GM19455 (cell line): ENCODE measurements at regions not wholly inside any gene's neighbourhood (a gene's known extent, or its start where the extent isn't known, plus 50 kb on each side); places are given as distances from the start of the nearest gene placed in this dataset.

Source experiments
- ATAC-seq: cut with Tn5 transposase; IDR thresholded peaks from one replicate; pipeline ENCODE4 v1.9.1; 2021; ENCODE audit not compliant: unreplicated experiment

DNA sequence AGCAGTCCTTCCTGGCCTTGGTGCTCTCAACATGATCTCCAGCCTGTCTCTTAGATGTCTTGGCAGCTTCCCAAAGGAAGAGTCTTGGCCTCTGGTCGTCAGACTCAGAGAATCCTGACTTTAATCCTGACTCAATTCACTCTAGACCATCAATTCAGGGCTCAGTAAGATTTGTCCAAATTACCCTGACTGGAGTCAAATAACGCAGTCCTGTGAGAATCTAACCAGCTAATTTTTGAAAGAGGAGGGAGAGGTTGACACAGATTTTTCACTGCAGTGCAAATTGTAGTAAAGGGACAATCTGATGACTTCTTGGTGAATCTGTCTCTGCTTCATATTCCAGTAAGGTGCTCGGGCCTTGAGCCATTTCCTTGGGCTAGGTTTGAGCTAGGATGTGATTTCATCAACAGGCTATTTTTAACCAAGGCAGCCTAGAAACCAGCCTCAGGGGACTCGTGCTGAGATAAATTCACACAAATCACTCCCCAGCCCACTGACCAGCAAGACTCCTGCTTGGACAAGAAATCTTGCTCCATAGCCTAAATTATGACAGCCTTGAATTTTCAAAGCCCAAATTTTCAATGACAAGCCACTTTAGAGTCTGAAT, 257.4 kb downstream of the ENC1 start:
- no peak for ATAC-seq

DNA sequence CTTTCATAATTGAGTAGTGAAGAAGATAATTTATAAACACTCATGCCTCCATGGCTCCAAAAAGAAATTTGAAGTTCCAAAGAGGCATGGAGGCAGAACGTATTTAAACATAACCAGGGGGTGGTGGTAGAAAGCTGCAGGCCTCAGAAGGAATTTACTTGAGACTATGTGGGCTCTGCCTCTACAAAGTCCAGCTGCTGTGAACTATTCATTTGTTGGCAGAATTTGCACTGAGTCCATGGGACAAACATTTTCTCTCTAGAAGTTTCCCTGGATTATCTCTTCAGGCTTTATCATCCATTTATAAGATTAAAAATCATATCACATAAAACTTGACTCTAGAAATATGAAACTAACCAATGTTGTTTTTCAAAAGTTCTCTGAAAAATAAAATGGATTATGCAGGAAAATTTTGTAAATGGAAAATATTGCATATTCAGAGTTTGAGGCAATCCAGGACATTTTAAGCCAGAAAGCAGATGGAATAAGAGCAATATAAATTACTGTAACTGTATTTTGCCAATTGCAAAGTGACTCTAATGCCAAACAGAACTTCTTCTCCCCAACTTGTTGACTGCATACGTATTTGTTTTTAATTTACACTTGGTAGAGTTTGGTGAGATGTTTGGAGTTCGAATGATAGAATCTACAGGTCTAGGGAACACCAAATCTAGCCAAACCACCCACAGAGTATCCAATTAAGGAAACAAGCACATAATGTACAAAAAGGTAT, 258.2 kb downstream of the ENC1 start:
- ATAC-seq = no peak

DNA sequence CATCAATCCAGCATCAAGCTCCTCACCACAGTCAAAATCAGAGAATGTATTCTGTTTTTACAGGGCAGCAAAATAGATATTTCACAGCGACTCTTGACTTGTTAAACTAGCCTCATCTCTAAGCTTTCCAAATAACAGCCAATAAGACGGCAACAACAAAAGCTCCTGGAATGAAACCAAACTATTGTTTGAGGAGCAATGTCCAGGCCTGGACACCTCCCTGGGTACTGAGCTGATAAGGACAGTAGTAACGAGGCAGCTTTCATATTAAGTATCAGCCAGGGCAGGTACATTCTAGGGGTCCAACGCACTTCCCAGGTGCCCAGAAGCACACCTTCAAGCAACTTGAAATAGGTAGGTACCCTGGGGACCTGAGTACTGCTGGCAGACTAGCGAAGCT, 260.3 kb downstream of the ENC1 start:
- no peak for ATAC-seq

DNA sequence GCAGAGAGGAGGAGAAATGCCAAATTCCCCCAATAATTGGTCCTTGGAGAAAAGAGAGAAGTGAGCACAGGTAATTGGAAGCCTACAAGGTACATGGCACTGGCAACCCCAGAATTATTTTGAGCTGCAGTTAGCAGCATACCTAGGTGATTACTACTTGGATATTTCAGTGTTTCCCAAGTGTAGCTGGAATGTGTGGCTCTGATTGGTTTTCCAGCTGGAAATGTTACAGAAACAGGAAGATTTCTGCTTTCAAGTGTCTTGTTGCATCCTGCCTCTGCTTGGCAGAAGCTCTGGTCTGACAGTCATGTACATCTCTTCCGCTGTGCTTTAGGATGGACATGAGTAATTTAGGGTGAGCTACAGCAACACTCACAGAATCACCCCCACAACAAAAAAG, 262.1 kb downstream of the ENC1 start:
- no peak for ATAC-seq

DNA sequence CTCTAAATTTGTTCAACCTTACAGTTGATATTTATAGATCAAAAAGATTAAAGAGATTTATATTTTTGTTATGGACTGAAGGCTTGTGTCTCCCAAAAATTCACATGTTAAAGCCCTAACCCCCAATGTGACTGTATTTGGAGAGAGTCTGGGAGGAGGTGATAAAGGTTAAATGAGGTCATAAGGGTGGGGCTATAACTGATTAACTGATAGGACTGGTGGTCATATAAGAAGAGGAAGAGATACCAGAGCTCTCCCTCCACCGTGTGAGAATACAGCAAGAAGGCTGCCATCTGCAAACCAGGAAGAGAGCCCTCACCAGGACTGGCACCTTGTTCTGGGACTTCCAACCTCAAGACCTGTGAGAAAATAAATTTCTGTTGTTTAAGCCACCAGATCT, 264.3 kb downstream of the ENC1 start:
- ATAC-seq = no peak

DNA sequence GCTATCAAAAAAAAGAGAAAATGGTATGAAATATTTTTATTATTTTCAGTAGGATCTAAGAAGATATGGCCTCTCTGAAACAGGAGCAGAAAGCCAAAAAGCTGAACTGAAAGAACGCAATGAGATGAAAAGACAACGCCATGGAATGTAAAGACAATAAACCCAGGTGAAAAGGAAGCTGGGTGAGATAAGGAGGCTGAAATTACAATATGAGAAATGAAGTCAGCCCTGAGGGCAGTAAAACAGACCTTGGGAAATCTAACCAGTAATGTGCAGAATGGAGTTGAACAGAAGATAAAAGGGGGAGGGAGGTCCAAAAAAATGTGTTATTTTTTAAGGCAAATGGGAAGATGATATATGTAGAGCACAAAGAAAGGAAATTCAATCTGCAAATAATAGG, 265.3 kb downstream of the ENC1 start:
- no peak for ATAC-seq

DNA sequence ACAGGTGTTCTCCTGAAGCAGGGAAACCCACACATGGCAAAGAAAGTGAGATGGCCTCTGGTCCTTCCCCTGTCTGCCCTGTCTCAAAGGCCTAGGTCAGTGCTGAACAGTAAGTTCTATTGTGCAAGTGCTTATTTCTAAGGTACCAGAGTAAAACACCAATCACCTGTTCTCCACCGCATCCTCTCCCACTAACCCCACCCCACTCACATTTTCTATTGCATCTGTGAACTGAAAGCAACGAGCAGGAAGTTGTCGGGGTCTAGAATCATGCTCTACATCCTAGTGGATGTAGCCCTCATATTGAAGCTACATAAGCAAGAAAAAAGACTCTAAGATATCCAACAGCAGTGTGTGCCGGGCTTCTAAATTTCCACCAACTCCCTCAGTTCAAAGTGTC, 265.9 kb downstream of the ENC1 start:
- no peak for ATAC-seq

DNA sequence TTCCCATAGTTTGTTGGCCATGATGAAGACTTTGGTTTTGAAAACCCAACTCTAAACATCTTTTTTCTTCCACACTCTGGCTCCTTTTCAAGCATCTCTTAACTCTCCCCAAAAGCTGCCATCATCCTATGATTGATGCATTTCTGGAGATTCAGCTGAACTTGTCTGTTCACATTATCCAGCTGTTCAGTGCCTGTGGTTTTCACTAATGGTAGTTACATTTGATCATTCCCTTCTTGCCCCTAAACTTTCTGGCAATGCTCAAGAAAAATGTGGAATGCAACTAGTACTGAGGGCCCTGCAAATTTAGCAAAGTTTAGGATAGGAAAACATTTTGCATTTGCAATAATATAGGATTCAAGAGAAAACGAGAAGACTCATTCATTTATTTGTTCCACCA, 267.5 kb downstream of the ENC1 start:
- no peak for ATAC-seq

DNA sequence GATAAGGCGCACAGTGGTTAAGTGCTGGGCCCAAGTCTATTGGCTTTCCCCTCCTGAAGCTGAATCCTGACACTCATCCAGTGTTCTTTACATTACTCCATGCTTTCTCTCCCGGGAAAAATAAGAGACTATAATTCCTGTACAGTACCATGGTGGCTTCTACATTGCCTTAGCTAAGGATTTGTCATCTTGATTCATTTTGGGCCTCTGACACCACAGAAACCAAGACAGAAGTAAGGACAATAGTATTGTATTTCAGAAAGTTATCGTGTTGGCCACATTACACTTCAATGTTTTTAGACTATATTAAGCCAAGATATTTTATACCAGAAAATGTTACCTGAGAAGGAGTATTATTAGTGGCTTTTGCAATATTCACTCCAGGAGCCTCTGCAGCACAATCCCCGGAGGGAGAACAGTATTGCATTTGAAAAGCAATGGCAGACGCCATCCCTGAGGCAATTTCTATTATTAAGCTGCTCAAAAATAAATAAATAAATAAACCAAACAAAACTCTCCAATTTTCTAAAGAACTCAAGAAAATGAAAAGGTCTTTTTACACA, 267.9 kb downstream of the ENC1 start:
- ATAC-seq = no peak

DNA sequence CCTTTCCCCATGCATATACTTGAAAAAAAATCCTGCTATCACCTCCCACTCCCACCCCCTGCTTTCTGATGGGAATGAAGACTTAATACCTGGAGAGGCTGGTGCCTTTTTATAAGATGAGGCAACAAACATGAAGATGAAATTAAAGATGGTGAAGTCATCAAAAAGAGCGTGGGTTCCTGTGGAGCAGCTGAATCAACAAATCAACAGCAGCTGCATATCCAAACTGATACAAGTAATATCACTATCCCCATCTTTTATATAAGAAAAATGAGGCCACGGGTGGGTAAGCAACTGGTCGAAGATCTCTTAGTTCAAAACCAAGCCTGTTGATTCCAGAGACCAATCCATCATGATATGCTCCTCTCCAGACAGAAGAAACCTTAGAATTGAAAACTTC, 268.5 kb downstream of the ENC1 start:
- ATAC-seq = no peak

DNA sequence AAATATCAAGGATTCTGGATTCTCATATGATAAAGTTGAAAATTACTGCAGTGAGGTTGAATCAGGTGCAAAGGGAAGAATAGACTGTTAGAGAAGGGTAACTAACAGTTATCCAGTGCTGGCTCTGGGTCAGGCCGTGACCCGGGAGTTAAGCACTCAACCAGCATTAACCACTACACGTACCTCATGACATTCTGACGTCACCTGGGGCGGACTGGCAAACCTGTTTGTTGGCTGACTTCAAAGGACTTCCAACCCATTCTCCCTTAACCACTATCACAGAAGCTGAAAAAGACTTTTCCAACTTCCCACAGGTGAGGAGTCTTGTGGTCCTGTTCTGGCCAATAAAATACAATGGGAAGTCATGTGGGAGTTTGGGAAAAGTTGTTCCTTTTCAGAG, 268.9 kb downstream of the ENC1 start:
- ATAC-seq = no peak

DNA sequence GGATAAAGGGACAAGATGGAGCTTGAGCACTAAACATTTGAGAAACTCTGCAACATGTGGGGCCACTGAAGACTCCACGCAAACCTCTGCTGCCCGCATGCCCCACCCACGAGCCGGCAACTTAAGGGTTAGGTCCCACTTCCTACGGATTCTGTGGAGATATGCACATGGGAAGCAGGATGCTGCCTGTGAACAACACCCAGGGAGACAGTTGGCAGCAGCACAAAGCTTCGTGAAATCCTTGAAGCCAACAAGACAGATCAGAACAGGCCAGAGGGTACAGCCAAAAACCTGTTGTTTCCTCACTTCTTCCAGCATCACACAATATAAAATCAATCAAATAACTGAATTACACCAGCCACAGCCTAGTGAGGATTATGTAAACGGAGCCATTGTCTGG, 270.4 kb downstream of the ENC1 start:
- no peak for ATAC-seq

DNA sequence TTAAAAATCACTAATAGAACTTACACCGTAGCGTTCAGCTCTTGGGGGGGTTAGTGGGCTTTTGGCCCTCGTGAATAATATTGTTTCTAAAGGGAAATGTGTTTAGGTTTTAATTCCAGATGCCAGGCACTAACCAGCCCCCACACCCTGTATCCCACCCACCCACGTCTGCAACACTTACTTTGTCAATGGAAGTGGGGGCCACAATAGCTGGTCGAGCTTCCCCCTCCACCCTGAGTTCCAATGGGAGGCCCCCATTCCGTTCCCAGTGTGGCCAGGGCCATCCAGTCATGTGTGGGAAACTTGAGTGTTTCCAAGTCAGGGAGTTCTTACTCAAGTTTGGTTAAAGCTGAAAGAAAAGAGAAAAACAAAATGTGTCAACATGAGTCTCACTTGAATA, 271.4 kb downstream of the ENC1 start:
- ATAC-seq = no peak

DNA sequence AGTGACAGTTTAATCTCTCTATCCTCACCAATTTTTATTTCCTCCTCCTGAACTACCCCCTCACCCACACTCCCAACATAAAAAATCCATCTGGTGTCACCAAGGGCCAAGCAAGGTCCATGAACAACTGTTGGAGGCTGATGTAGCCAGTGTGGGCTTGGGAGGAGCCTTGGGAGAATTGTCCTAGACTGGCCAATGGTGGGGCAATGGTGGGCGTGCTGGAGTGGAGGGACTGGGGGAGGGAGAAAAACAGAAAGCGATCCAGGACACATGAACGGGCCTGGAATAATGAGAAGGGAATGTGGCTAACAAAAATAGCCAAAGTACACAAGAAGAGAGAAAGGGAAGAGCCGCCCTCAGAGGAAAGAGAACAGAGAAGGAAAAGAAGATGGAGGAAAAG, 272.6 kb downstream of the ENC1 start:
- no peak for ATAC-seq

DNA sequence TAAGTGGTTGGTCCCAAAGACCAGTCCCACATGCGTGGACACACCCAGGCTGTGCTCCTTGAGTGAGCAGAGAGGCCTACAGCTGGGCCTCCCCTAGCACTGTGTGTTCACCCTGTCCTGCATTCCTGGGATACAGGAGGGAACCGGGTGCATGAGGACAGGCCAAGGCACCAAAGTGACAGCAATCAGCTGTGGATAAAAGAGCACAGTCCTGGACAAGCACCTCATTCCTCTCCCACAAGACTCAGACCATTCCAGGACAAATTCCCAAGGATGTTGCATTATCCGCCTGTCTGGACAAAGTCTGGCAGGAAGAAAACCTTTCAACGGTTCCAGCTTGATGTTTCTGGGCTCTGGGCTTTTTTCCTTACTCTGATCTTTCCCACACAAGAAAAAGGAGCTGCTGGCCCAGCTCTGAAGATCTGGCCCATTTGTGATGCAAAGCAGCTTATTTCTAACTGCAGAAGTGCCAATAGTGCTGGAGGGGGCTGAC, 273.2 kb downstream of the ENC1 start:
- no peak for ATAC-seq

DNA sequence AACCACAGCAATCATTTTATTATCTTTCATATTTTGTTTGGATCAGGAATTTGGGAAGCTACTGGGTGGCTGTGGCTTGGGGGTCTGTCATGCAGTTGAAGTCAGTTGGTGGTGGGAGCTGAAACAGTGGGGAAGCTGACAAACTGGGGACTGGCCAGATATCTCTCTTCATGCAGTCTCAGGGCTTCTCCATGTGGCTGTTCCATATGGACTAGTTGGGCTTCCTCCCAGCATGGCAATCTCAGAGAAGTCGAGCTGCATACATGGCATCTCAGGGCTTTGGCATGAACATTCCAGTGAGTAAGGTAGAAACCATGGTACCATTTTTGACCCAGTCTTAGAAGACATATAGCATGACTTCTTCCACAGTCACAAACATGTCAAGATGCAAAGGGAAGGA, 274.8 kb downstream of the ENC1 start:
- ATAC-seq = no peak

DNA sequence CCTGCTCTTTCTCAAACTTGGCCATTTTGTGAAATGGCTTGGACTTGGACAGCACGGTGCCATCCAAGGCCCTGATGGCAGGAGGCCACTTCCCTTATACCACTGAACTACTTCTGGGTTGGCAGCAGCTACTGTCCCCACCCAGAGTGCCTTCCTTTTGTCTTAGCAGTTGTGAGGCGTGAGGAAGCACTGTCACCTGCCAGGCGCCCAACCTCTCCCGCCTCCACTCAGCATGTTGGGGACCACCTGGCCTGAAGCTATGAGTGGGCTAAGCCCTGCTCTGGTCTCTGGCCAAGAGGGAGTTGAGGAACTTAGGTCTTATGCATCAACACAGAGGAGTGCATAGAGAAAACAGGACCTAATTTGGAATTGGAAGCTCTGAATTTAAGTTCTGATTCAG, 276.0 kb downstream of the ENC1 start:
- ATAC-seq = no peak

DNA sequence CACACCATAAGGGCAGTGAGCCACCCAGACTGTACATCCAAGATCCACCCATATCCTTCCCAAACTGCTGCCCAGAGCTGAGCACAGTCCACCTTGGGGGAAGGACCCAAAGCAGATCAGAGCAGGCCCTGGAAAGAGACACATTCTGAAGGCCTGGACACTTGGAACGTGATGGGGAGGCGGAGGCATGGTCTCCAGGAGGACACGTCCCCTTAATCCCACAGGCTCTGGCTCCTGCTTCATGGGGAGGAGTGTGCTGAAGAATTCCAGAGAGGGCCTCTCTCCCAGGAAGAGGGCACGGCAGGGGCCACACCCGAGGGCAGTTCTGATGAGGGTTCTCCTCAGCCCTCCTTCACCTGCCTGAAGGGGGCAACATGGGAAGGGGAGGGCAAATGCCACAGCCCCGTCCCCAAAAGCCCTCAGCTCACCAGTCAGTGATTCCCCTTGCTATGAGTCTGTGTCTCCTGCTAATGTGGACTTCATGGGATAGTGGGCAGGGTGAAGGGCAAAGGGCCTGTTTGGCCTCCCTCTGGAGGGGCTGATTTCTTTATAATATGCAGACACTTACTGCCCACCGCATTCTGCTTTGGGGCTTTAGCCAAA, 276.8 kb downstream of the ENC1 start:
- ATAC-seq = no peak

DNA sequence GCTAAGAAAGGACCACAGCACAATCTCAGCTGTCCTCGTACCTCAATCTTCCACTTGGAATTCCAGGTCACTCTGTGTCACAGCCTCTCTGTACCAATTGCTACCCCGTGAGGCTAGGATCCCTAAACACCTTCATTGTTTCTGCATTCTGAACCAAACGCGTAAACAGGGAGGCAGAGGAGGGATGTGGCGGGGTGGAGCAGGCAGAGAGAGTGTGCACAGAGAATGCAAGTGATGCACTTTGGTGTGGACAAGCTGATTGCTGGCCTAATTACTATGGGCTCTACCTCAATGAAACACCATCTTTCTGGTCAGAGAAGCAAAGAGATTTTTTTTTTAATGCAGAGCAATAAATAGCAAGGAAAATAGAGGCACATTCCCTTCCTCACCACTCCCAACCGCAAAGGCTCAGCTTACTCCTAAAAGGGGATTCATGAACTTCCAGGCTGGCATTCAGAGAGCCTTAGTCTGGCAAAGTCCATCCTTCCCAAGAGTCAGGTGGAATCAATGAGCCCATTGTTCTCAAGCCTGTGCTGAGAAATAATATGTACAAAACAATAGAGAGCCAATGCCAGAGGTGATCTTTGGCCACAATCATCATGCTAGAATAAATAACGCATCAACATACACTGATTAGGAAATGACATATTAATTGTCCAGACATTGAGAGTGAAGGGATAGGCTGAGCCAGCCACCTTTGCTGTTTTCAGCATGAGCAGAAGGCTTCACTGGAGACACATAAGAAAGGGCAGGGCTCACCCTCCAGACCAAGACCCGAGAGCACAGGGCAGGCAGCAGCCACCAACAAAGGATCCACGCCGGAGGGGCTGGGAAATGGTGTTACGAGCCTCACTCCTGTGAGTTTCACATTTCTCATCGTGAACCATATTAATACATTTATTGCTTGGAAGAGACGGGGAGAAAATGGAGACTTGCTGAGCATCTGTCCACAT, 278.8 kb downstream of the ENC1 start:
- ATAC-seq = no peak

DNA sequence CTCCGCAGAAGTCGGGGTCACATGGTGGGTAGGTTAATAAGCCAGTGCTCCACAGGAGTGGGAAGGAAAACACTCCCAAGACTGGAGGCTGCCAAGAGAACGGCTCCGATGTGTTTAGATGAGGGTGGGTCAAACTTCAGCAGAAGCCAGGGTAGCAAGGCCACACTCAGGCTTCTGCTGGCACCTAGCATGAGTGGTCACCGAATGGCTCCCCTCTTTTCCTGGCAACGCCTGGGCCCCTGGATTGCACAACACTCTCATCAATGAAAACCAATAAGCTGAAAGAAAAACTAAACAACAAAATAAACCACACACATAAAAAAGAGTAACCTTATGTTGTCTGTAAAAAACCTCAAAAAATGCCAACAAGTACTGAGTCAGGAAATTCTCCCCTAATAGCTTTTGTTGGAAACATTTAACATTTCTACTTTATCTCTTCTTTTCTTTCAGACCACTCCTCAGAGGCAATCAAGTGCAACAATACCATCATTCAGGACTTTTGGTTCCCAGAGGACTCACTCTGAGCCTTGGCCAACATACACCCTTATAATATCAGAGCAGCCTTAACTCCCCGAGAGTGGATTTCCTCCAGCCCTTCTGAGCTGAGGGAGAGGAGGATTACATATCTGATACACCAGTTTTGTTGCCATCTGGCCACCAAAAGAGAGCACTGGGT, 279.9 kb downstream of the ENC1 start:
- ATAC-seq = no peak

DNA sequence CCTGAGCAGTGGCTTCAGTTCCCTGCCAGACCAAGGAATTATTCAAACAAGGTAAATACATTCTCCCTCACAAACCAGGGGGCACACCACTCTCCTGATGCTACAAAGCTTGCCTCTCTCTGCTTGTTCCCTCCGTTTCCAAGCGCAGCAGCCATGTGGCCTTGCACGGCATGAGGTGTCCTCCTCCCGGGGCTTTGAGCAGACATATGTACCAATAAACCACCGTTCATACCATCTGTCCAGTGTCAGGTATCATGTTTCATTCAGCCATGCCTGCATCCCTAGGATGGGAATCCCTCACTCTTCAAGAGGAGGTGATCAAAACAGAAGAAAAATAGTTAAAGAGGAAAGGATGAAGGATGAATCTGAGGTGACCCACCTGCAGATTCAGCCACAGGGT, 282.7 kb downstream of the ENC1 start:
- no peak for ATAC-seq
